ENCODE measurements at regions not wholly inside any gene's neighbourhood (a gene's known extent, or its start where the extent isn't known, plus 50 kb on each side); places are given as distances from the start of the nearest gene placed in this dataset.
A peak's percentile ranks its signal among the peaks of the same experiment; 100 is the strongest.

- intact Hi-C loops (cut with DNase I): no loop called here
- Histone ChIP-seq H3K36me3 (no peaks in the 10 kb centered on the region), H3K4me3 (no peak overlapping the region), H3K4me1 (peaks cover 0 to 5% of the 10 kb centered on the region in 2 donors), H3K27ac (no peak overlapping the region), H3K9me3 (no peaks in the 10 kb centered on the region), H3K27me3 (no peaks in the 10 kb centered on the region)
- no peak for DNase-seq (ENCODE audit: low spot score in 2 of 2)
- TF ChIP-seq CTCF (IDR thresholded peaks at IDR 0.05): no peak
Measured at GRCh38 chr6:168964138-168964835, 289.4 kb downstream of the THBS2 start.

GRCh38 chr6:168962886-168963285, 290.8 kb downstream of the THBS2 start:
- Histone ChIP-seq H3K4me3 (no peak overlapping the region), H3K36me3 (no peaks in the 10 kb centered on the region), H3K27ac (no peak overlapping the region), H3K9me3 (no peaks in the 10 kb centered on the region), H3K27me3 (no peaks in the 10 kb centered on the region), H3K4me1 (peaks cover 0 to 5% of the 10 kb centered on the region in 2 donors)
- intact Hi-C loops (cut with DNase I): no loop called here
- DNase-seq (ENCODE audit: low spot score in 2 of 2): no peak
- no peak for TF ChIP-seq CTCF (IDR thresholded peaks at IDR 0.05)

- intact Hi-C loops (cut with DNase I): no loop called here
- Histone ChIP-seq H3K36me3 (no peaks in the 10 kb centered on the region), H3K27ac (no peak overlapping the region), H3K27me3 (no peaks in the 10 kb centered on the region), H3K4me3 (no peak overlapping the region), H3K4me1 (peaks cover 0 to 2% of the 10 kb centered on the region in 2 donors), H3K9me3 (no peaks in the 10 kb centered on the region)
- TF ChIP-seq CTCF (IDR thresholded peaks at IDR 0.05): no peak
- DNase-seq (ENCODE audit: low spot score in 2 of 2): no peak
Measured at GRCh38 chr6:168961264-168961656, 292.4 kb downstream of the THBS2 start.

- Histone ChIP-seq H3K27ac (peak overlapping the region in 1 of 2 donors; percentile 17), H3K36me3 (no peaks in the 10 kb centered on the region), H3K4me1 (peaks cover 0 to 3% of the 10 kb centered on the region in 2 donors), H3K4me3 (no peak overlapping the region), H3K27me3 (no peaks in the 10 kb centered on the region), H3K9me3 (no peaks in the 10 kb centered on the region)
- intact Hi-C loops (cut with DNase I): no loop called here
- no peak for DNase-seq (ENCODE audit: low spot score in 2 of 2)
- no peak for TF ChIP-seq CTCF (IDR thresholded peaks at IDR 0.05)
Measured at GRCh38 chr6:168960551-168961263, 292.9 kb downstream of the THBS2 start.

GRCh38 chr6:168959696-168960095, 293.9 kb downstream of the THBS2 start:
- Histone ChIP-seq H3K9me3 (no peaks in the 10 kb centered on the region), H3K4me1 (peaks cover 0 to 3% of the 10 kb centered on the region in 2 donors), H3K27me3 (no peaks in the 10 kb centered on the region), H3K27ac (no peak overlapping the region), H3K36me3 (no peaks in the 10 kb centered on the region), H3K4me3 (no peak overlapping the region)
- DNase-seq (ENCODE audit: low spot score in 2 of 2): no peak
- TF ChIP-seq CTCF (IDR thresholded peaks at IDR 0.05): no peak
- intact Hi-C loops (cut with DNase I): loop anchor here (5.0 kb wide), 1 partner anchor 208 kb away; no protein-coding TSS in a partner anchor

Measured in ascending aorta (tissue), 2 donors.